Globus pallidus (tissue), 1 donor: ENCODE measurements at regions not wholly inside any gene's neighbourhood (a gene's known extent, or its start where the extent isn't known, plus 50 kb on each side); places are given as distances from the start of the nearest gene placed in this dataset.

ENCODE experiments used
- DNase-seq: peaks from one replicate; pipeline ENCODE4 v3.0.0-alpha.2; 2015; ENCODE audit warnings: low spot score

GRCh38 chr2:7722212-7722910 is 805.1 kb downstream of the RNF144A start:
- DNase-seq: no peak

DNA sequence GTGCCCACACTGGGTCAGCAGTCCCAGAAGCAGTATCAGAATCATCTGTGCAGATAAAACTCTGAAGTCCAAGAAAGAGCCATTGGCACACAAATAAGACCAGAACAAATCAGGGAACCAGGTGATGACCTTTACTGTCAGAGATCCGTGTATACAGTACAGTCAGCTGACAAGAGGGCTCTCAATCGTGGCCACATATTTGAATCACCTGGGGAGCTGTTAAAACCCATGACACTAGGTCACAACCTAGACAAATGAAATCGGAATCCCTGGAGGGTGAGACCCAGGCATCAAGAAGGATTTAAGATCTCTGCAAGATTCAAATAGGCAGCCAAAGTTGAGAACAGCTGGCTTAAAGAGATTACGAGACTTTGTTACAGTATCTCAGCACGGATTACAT is 807.1 kb downstream of the RNF144A start:
- no peak for DNase-seq

- DNase-seq: peak; percentile 9
Observed at GRCh38 chr2:7725171-7725849, 808.1 kb downstream of the RNF144A start.

DNA sequence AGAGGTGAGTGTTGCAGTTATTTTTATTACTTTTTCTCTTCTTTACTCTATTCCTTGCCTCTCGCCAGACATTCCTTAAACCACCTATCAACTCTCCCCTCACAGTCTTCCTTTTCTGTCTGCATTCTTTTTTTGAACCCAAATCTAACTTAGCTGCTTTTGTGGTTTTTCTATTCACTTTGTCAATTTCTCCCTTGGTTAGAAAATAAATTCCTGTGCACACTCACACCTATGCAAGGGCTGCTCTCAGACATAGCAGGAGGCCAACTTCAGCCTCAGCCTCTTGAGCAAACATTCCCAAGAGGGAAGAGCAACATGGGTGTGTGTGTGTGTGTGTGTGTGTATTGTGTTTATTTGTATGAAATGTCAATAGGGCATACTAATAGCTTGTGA is 808.6 kb downstream of the RNF144A start:
- no peak for DNase-seq

- no peak for DNase-seq
Observed at GRCh38 chr2:7726989-7727388, 809.8 kb downstream of the RNF144A start.

GRCh38 chr2:7728388-7728787 is 811.2 kb downstream of the RNF144A start:
- no peak for DNase-seq

DNA sequence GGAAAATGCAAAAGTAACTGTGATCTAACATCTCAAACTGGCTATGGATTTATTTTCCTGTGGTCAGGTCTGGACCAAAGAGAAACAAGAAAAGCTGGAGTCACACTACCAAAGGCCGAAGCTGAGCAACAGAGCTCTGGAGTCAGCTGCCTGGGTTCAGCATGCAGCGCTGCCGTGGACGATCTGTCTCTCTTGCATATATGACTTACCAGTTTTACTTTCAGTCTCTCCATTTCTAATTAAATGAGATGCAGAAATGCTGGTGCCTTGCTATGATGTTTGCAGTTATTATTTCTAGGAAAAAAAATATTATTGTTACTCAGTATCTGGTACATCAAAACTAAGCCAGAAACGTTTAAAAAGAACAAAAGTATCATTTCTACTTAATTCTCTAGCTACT is 813.2 kb downstream of the RNF144A start:
- DNase-seq: no peak

DNA sequence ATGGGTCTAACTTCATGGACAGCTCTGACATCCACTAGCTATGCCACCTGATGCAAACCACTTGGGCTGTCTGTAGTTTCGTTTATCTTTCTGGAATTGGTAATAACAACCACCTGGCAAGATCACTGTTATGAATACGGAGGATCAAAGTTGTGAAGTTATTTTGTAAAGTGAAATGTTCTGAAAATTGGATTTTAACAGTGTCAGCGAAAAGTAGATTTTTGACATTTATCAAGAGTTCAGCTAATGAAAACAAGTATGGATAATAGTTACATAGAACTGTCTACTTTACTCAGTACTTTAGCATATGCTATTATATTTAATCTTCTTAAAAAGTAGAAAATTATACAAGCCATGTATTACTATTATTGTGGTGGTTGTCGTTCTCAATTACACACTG is 813.8 kb downstream of the RNF144A start:
- no peak for DNase-seq

GRCh38 chr2:7732497-7732896 is 815.3 kb downstream of the RNF144A start:
- DNase-seq: no peak

DNA sequence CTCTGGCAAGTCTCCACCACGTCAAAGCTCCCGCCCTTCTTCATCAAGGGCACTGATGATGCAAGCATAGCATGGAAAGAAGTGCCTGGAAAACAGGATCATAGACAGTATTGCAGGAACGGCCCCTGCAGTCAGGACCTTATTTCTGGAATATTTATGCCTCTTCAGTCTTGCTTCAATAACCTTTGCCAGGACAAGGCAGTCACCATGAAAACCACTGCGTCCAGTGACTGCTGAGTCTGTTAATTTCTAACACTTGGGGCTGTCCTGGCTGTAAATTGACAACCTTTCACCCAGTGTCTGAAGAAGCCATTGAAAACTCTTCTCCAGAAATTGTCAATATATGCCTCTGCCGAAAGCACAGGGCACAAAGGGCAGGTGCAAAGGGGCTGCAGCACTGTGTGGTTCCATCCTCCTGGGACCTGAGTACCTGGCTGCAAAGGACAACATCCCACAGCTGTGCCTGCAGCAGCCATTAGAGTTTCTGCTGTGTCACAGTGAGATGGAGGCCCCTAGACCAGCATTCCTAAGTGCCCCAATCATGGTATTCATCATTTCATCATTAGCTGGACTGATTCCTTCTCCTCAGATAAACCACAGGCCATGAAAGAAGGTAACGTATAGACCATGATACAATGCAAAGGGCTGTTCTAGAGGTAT is 819.6 kb downstream of the RNF144A start:
- DNase-seq: no peak

GRCh38 chr2:7738596-7738995 is 821.4 kb downstream of the RNF144A start:
- no peak for DNase-seq

DNA sequence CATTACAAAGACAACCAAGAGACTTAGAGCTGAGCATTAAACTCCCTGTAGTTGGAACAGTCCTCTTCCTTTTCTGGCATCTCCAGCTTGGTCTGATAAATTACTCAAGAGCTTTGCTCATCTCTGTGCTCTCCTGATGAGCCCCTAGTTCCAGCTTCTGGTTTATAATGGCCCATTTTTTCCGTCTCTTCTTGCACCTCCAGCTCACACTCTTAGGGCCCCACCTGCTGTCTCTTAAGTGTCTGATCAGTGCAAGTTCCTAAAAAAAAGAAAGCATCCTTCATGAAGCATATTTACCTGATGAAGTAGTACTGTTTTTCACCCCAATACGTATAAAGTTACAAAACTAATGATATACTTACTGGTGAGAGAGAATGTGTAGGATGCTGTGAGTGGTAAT is 822.9 kb downstream of the RNF144A start:
- DNase-seq: no peak

DNA sequence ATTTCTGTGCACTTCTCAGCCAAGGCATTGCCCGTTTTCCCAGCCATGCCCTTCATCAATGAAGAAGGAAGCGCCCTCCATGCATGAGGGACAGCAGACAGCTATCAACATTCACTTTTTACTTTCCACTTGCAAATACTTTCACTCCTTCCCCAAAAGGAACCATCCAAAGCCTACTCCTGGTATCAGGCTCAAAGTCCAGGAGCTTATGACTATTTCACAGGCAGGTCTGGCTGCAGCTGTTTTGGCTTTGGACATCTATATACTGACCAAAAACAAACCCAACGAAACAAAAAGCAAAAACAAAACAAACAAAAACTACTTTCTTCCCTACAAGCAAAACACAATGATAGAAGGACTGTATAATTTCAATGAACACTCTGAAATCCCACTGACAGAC is 825.1 kb downstream of the RNF144A start:
- DNase-seq: no peak

- DNase-seq: no peak
Observed at GRCh38 chr2:7744827-7745226, 827.6 kb downstream of the RNF144A start.

- DNase-seq: no peak
Observed at GRCh38 chr2:7745369-7745768, 828.2 kb downstream of the RNF144A start.

GRCh38 chr2:7748717-7749415 is 831.7 kb downstream of the RNF144A start:
- DNase-seq: no peak

GRCh38 chr2:7749895-7750559 is 832.8 kb downstream of the RNF144A start:
- no peak for DNase-seq

- no peak for DNase-seq
Observed at GRCh38 chr2:7752291-7752690, 835.1 kb downstream of the RNF144A start.

- no peak for DNase-seq
Observed at GRCh38 chr2:7753777-7754176, 836.6 kb downstream of the RNF144A start.

GRCh38 chr2:7755879-7756278 is 838.7 kb downstream of the RNF144A start:
- no peak for DNase-seq

- no peak for DNase-seq
Observed at GRCh38 chr2:7758073-7758759, 841.0 kb downstream of the RNF144A start.

DNA sequence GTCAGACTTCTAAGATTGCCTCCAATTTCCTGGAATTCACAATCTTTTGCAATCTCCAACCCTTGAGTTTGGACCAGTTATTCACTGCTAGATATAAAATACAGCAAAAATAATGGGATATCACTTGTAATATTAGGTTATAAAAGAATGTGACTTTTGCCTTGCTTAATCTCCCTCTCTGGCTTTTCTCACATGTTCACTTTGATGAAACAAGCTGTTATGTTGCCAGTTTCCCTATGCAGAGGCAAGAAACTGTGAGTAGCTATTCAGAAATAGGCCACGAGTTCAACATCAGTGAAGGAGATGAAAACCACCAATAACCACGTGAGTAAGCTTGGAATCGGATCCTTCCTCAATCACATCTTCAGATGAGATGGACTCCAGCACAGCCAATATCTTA is 842.7 kb downstream of the RNF144A start:
- no peak for DNase-seq
